Skeletal muscle satellite cell (primary cell): ENCODE measurements at regions not wholly inside any gene's neighbourhood (a gene's known extent, or its start where the extent isn't known, plus 50 kb on each side); places are given as distances from the start of the nearest gene placed in this dataset.

Experiments used
- H3K27me3 ChIP-seq: 2 replicates; pipeline ENCODE4 v1.7.0; 2013; ENCODE audit warnings: low read length; ENCODE audit not compliant: control insufficient read depth, insufficient read depth
- H3K36me3 ChIP-seq: 2 replicates; pipeline ENCODE4 v1.7.0; 2013; ENCODE audit warnings: mild to moderate bottlenecking, control low read depth, low read length; ENCODE audit not compliant: insufficient read depth
- H3K4me1 ChIP-seq: 2 replicates; pipeline ENCODE4 v1.7.0; 2013; ENCODE audit warnings: low read length; ENCODE audit not compliant: control insufficient read depth, insufficient read depth
- H3K4me2 ChIP-seq: 2 replicates; pipeline ENCODE4 v1.7.0; 2013; ENCODE audit warnings: mild to moderate bottlenecking, low read length
- H3K4me3 ChIP-seq: 2 replicates; pipeline ENCODE4 v1.7.0; 2013; ENCODE audit warnings: low read length
- H3K9ac ChIP-seq: 2 replicates; pipeline ENCODE4 v1.7.0; 2013; ENCODE audit warnings: mild to moderate bottlenecking, low read depth, low read length, moderate library complexity
- H3K9me3 ChIP-seq: replicated peaks from 2 replicates; pipeline ENCODE4 v1.7.0; 2013; ENCODE audit warnings: mild to moderate bottlenecking, control low read depth, low read length

DNA sequence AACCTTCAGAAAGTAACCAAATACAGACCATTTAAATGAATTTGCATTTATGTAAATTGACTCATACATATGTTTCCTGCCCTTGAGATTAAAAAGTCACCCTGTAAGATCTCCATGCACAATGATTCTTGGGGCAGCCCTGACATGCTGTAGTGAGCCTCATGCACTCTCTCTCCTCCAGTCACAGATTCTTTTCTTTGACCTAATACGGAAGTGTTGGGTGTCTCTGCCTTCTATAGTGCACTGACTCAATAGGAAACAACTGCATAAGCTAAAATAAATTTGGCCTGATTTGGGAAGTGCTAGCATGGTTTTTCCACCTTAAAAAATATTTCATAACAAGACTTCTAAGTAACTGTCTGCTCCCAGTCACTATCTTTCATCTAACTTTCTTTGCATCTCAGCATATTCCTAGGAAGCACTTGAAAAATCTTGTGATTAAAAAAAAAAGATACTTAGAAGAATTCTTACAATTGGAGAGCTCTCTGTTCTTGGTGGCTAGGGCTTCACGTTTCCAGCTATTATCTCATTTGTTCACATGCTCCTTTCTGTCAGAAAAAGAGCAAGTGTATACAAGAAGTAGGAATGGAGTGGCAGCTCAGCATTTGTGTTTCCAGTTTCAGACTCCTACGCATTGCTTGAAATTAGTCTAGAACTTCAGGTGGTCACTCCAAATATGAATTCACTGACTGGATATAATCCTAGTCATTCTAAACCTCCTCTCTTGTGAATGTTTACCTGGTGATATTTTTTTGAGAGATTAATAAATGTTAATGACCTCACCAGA, 207.9 kb upstream of the COL8A1 start:
- Histone ChIP-seq H3K4me3 (no peak overlapping the region), H3K36me3 (no peaks in the 10 kb centered on the region), H3K9me3 (no peaks in the 10 kb centered on the region), H3K9ac (no peak overlapping the region), H3K27me3 (no peaks in the 10 kb centered on the region), H3K4me2 (no peak overlapping the region), H3K4me1 (no peaks in the 10 kb centered on the region)

DNA sequence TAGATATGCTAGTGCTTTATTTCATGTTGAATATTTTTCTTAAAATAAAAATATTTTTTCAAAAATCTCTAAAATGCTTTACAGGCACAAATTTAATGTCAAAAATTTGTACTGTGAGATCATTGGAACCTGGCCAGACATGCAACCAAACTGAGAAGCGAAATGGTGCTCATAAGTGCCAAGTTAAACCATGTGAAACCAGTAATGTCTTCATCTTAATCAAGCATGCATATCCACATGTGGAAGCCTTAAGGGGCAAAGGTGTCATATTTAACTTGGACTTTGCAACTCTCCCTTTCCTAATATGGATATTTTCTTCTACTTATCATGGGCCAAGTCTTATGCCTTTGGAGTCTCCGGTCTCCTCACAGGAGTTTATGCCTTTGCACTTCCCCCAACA, 208.9 kb upstream of the COL8A1 start:
- Histone ChIP-seq H3K9me3 (no peaks in the 10 kb centered on the region), H3K4me1 (no peaks in the 10 kb centered on the region), H3K4me2 (no peak overlapping the region), H3K36me3 (no peaks in the 10 kb centered on the region), H3K27me3 (no peaks in the 10 kb centered on the region), H3K9ac (no peak overlapping the region), H3K4me3 (no peak overlapping the region)

DNA sequence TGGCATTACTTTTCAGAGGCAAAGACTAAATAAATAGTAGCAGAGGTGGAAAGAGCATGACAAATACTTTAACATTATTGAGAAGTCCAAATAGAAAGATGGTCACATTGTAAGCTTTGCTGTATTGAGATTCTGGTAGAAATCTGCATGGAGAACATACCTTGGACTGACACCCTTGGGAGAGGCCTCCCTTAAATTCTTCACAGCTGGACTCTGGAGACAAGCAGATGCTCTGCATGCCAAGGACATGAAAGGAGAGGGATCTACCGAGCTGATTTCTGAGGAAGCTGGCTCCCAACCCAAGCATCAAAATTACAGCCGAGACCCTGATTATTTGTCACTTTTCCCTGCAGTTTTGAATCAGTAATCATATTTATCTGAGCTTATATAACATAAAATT, 212.5 kb upstream of the COL8A1 start:
- no peaks in the 10 kb centered on the region for H3K4me1 ChIP-seq

DNA sequence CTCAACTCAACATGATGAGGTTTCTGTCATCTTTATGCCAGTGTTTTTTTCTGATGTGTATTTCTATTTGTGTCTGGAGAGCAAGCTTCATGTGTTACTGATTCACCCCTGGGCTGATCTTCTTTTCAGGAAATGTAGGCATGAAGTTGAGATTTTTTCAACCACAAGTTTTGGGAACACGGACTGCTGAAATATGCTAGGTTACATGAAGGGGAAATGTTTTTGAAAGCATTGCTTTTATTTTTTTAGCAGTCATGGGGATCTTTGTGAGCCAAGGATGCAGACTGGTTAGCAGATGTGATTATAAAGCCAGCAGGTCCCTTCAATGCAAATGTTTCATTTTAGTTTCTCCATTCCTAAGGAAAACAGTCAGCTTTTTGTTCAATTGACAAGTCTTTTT, 219.3 kb upstream of the COL8A1 start:
- no peaks in the 10 kb centered on the region for H3K27me3 ChIP-seq
- H3K4me3 ChIP-seq = no peak overlapping the region
- no peaks in the 10 kb centered on the region for H3K36me3 ChIP-seq
- H3K4me1 ChIP-seq = peaks cover 21% of the 10 kb centered on the region
- H3K4me2 ChIP-seq = no peak overlapping the region
- no peaks in the 10 kb centered on the region for H3K9me3 ChIP-seq
- no peak overlapping the region for H3K9ac ChIP-seq

More for the DNA sequence above, 212.5 kb upstream of the COL8A1 start:
- Histone ChIP-seq H3K9me3 (no peaks in the 10 kb centered on the region), H3K36me3 (no peaks in the 10 kb centered on the region), H3K9ac (no peak overlapping the region), H3K4me2 (no peak overlapping the region), H3K4me3 (no peak overlapping the region), H3K27me3 (no peaks in the 10 kb centered on the region)

DNA sequence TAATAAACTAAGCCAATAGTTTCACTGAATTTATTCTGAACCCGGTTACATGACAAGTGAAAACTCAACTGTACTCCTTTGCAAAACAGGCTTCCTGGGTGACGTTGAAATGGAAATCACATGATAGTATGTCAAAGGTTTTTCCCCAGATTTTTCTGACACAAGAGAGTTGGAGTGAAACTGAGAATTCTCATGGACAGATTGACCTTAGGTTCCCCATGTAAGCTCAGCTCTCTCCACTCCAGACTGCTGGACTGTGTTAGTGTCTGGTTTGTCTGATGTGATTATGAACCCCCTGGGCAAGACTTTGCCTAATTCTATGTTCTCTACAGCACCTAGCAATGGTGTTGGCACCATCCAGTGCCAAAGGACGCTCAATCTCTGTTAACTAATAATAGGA, 219.7 kb upstream of the COL8A1 start:
- Histone ChIP-seq H3K9ac (no peak overlapping the region), H3K4me3 (no peak overlapping the region), H3K9me3 (no peaks in the 10 kb centered on the region), H3K27me3 (no peaks in the 10 kb centered on the region), H3K4me2 (no peak overlapping the region), H3K36me3 (no peaks in the 10 kb centered on the region), H3K4me1 (peaks cover 25% of the 10 kb centered on the region)

DNA sequence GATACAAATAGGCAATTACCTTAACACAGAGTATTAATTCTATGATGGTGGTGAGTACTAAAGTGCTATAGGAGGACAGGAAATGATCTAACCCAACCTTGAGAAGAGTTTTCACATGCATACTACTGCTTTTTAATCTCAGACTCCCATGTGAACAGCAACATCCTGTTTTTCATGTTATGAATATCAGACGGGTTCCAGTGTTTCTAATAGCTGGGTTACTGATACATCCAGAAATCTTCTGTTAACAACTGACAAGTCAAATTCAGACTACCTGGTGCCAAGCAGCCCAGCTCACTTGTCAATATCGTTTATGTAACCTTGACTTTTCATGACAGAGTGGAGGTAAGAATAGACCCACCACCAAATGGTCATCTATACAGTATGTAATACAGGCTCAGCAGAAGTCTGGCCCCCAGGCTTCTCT, 220.2 kb upstream of the COL8A1 start:
- peaks cover 29% of the 10 kb centered on the region for H3K4me1 ChIP-seq

DNA sequence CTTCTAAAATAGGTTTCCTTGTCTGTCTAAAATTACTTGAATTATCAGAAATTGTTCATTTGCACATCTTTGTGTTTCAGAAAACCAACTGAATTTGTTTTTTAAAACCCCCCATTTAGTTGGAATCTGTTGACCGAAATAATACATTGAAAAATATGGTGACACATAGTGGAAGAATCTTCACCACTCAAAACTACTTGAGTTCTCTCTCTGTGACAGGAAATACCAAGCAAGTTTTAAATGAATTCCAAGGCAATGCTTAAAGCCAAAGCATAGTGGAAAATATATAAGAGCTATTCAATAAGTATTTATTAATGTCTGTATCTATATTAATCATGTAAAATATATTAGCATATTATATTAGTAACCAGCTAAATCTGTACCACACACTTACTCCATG, 224.9 kb upstream of the COL8A1 start:
- Histone ChIP-seq H3K27me3 (no peaks in the 10 kb centered on the region), H3K36me3 (no peaks in the 10 kb centered on the region), H3K9me3 (no peaks in the 10 kb centered on the region), H3K9ac (peak overlapping the region; percentile 72), H3K4me1 (peaks cover 47% of the 10 kb centered on the region), H3K4me3 (peak overlapping the region; percentile 7), H3K4me2 (peak overlapping the region; percentile 53)

More for the DNA sequence above, 220.2 kb upstream of the COL8A1 start:
- H3K36me3 ChIP-seq = no peaks in the 10 kb centered on the region
- H3K4me2 ChIP-seq = no peak overlapping the region
- H3K4me3 ChIP-seq = no peak overlapping the region
- H3K9ac ChIP-seq = no peak overlapping the region
- H3K9me3 ChIP-seq = no peaks in the 10 kb centered on the region
- no peaks in the 10 kb centered on the region for H3K27me3 ChIP-seq

DNA sequence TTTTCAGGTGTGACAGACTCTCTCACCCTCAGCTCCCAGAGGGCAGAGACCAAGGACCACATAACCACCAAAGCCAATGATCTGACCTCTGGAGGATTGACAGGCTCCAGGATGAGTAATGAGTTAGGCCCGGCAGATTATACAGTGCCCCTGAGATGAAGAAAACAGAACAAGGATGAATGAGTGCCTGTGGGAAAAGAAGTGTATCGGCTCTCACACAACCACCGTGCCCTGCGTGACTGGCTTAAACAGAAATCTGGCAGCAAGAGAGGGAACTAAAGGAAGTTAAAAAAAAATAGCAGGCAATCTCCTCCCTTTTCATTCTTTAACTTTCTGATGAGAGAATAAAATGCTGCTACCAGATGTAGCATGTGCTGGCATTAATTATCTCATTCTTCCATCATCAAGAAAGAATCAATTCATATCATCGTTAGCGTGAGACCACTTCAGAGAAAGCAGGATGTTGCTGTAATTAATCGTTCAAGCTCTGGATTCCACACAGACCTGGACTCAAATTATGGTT, 227.5 kb upstream of the COL8A1 start:
- Histone ChIP-seq H3K27me3 (no peaks in the 10 kb centered on the region), H3K9ac (peak overlapping the region; percentile 55), H3K4me2 (peak overlapping the region; percentile 6), H3K4me3 (no peak overlapping the region), H3K9me3 (no peaks in the 10 kb centered on the region), H3K4me1 (peaks cover 41% of the 10 kb centered on the region), H3K36me3 (no peaks in the 10 kb centered on the region)

DNA sequence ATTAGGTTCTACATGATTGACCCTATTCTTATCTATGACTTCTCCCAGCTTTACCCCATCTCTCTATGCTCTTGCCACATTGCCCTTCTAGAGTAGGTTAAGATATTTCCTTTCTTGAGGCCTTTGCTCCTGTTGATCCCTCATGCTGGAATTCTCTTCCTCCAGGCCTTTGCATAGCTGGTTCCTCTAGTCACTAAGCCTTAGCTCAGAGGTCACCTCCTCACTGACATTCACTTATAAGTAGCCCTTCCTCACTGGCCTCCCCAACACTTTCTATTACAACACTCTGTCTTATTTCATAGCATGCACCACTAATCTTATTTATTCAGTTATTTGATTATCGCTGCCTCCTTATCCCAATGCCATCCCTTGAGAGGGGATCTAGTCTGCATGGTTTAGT, 228.4 kb upstream of the COL8A1 start:
- Histone ChIP-seq H3K9me3 (no peaks in the 10 kb centered on the region), H3K27me3 (no peaks in the 10 kb centered on the region), H3K9ac (peak overlapping the region; percentile 55), H3K36me3 (no peaks in the 10 kb centered on the region), H3K4me1 (peaks cover 41% of the 10 kb centered on the region), H3K4me3 (no peak overlapping the region), H3K4me2 (no peak overlapping the region)

DNA sequence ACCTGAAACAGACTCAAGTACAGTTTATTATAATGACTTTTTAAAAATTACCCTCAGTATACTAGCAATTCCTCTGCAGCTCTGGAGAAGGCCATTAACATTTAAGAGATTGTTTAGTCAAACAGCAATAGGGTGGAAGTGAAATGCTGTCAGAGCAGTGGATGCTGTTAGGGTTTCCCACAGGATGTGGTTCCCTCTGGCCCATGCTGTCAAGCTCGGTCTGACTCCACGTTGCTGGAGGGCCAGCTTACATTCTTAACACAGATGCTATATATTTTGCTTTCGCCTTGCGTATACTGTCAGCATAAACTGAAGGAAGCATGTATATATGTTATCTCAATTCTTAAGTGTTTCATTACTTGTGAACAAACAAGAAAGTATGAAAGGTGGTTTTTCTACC, 231.1 kb upstream of the COL8A1 start:
- Histone ChIP-seq H3K4me1 (peaks cover 21% of the 10 kb centered on the region), H3K4me3 (no peak overlapping the region), H3K27me3 (no peaks in the 10 kb centered on the region), H3K4me2 (no peak overlapping the region), H3K9me3 (no peaks in the 10 kb centered on the region), H3K9ac (no peak overlapping the region), H3K36me3 (no peaks in the 10 kb centered on the region)

DNA sequence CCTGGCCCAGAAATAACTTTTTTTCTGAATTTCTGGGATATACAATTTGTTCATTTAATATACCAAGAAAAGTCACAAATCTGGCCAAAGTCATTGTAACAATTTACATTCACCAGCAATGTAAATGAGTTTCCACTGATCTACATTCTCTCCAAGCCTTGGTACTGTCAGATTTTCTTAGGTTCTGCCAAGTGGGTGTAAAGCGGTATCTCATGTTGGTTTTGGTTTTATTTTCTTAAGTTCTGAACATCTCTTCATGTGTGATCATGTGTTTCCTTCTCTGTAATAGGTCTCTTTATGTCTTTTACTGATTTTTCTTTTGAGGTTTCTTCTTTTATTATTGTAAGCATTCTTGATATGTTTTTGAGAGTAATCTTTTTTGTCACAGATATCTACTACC, 235.6 kb upstream of the COL8A1 start:
- no peak overlapping the region for H3K4me3 ChIP-seq
- no peaks in the 10 kb centered on the region for H3K36me3 ChIP-seq
- H3K4me1 ChIP-seq = no peaks in the 10 kb centered on the region
- H3K9ac ChIP-seq = no peak overlapping the region
- H3K9me3 ChIP-seq = no peaks in the 10 kb centered on the region
- H3K4me2 ChIP-seq = no peak overlapping the region
- H3K27me3 ChIP-seq = no peaks in the 10 kb centered on the region

DNA sequence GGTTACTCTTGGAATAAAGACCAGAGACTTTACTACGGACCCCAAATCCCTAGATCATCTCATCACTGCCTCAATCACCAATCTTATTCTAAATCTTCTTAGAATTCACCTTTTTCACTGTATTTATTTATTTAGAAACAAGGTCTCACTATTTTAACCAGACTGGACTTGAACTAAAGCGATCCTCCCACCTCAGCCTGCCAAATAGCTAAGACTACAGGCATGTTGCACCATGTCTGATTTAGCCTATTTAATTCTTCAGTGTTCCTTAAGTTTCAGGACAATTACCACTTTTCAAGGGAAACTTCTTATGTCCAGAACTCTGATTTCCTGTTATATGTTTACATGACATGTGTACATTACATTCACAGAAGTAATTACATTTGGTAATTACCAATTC, 238.0 kb upstream of the COL8A1 start:
- Histone ChIP-seq H3K36me3 (no peaks in the 10 kb centered on the region), H3K9me3 (no peaks in the 10 kb centered on the region), H3K9ac (no peak overlapping the region), H3K4me2 (no peak overlapping the region), H3K4me1 (peaks cover 18% of the 10 kb centered on the region), H3K4me3 (no peak overlapping the region), H3K27me3 (no peaks in the 10 kb centered on the region)
